Activated CD4-positive, CD25-positive, alpha-beta regulatory T cell treated with anti-CD3 and anti-CD28 coated beads, Interleukin-2, amount 50 U/mL, for 16 hours (primary cell): ENCODE measurements at regions not wholly inside any gene's neighbourhood (a gene's known extent, or its start where the extent isn't known, plus 50 kb on each side); places are given as distances from the start of the nearest gene placed in this dataset.

ENCODE experiments used
- DNase-seq: peaks from one replicate; pipeline ENCODE4 v3.0.0-alpha.2; 2020; ENCODE audit warnings: low read depth, low spot score

DNA sequence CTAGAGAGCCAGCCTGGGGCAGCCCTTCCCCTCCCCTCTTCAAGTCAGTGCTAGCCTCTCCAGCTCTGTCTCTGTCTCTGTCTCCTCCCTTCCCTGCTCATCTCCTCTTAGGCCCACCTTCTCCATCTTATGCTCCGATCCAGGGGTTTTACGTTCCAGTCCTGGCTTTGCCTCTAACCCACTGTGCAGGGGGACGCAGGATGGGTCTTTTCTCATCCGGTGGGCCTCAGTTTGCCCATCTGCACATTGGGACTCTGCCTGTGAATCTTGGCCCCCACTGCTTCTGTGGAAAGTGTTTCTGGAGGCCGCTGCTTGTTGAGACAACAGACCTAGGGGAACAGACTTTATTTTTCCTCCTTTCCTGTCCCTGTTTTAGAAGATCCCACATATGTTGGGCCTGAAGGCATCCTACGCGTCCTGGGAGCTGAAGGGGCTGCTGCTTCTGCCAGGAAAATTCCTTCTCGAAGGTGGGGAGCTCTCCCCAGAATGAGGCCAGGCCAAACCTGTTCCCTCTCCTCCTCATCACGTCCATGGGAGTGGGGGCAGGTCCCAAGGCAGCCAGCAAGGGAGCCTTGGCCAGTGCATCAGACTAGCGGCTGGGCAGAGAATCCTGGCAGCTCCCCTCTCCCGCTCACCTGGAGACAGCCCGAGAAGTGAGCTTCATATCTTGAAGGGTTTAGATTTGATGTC lies 99.5 kb upstream of the CSF3R start:
- DNase-seq, result no peak

DNA sequence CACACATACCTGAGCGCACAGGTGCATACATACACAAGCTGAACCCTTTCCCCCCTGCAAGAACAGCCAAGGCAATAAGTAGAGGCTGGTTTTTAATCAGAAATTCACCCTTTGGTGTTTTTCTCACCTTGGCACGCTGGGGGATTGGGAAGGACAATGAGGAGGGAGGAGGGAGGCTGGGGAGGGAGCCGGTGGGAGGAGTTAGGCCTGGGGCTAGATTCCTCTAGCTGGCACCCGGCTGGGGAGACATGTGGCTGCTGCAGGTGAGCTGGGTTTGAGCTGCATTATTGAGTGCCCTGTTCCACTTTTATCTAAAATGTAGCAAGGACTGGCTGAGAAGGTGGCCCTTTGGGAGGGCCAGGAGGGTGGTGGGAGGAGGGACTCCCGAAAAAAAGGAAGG lies 97.8 kb upstream of the CSF3R start:
- DNase-seq, result no peak

GRCh38 chr1:36579039-36579438 lies 96.3 kb upstream of the CSF3R start:
- DNase-seq, result no peak

DNA sequence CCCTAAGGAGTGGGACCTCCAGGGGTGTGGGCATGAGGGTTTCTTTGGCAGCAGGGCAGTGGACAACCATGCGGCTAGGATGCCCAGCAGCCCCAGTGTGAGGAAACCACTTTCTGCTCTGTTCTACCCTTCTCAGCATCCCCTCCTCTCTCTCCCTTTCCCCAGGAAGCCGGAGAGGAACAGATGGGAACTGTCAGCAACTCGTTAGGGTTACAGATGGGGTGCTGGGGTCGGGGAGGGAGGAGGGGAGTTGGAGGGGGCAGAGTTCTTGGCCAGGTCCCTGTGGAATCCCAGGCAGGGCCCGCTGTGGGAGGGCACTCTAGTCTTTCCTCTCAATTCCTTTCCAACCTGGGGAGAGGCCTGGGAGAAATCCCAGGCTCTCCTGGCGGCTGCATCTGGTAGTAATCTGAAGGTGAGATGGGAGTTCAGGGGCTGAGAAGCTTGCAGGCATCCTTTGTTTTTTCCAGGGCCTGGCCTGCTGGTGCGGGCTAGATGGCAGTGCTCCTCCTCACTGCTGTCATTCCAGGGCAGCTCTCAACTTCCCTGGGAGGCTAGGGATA lies 93.9 kb upstream of the CSF3R start:
- no peak for DNase-seq

- DNase-seq, result peak; percentile 26
These were observed 93.4 kb upstream of the CSF3R start for GRCh38 chr1:36576118-36576517.

DNA sequence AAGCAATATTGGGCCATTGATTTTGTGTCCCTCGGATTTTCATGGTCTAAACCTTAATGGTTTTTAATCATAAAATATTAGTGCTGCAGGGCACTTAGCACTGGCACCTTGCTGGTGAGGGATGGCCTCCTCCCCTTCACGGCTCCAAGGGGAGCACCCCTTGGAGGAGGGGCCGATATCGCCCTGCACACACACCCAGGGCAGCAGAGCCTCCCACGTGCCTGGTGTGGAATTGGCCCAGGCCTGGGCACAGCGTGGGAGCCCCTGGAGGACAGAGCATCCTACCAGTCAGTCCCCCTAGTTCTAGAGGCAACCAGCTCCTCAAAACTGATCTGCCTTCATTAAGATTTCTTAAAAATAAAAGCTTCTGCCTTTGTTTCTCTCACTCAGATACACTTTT lies 90.7 kb upstream of the CSF3R start:
- no peak for DNase-seq

DNA sequence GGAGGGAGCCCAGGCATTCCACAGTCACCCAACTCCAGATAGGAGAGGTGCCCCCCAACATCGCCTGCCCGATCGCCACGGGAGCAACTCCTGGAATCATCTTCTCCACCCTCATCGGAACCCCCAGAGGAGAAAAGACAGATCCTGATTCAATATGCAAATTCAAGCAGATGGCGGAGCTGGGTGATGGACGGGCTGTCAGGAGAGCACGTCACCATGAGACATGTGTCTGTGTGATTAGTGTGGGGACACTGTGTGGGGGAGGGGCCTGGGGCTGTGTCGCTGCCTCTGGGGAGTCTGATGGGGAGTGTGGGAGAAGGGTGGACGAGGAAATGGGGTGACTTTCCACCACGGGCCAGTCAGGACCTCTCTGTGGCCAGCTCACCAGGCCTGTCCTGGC lies 90.2 kb upstream of the CSF3R start:
- DNase-seq, result no peak

DNA sequence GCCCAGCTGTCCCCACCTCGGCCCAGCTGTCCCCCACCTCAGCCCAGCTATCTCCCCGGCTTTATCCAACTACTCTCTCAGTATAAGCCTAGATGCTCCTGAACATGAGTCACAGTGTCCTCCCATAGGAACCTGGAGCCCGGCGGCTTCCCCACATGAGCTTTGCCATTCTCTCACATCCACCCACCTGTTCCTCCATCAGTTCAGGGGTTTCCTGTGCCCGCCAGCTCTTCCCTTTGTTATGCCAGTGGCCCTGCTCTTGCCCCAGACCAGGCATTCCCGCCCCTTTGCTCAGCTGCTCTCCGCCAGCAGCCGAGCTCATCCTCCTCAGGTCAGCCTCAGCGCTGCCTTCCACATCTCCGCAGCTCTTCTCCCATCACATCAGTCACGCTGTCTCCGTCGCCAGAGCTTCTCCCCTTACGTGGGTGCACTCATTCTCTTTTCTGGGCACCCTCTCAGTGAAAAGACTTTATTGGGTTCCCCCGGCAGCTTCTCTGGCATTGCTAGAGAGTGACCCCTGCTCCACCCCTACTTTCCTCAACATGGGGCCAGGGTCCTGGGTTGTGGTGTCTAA lies 89.5 kb upstream of the CSF3R start:
- no peak for DNase-seq

- DNase-seq, result no peak
These were observed 88.4 kb upstream of the CSF3R start for GRCh38 chr1:36571106-36571505.

DNA sequence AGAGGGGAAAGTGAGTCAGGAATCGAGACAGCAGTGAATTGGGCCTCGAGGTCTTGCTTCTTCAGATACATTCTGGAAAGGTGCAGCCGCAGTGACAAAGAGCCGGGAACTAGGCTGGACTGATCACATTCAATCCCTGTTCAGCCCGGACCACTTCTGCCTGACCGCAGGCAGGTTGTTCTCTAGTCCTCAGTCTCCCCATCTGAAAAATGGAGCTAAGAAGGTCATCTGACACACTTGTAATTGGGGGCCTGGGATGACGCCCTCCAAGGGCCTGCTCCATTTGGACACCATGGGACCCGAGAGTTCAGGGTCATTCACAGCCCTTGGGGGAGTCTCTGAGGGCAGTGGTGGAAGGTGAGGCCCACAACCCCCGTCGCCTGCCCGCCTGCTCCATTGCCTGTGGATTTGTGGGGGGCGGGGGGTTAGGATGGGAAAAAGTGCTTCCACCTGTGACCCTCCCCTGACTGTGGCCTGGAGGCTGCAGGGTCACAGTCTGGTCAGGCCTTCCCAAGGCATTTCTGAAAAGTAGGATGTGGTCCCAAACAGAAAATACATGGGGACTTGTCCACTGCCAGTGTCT lies 87.9 kb upstream of the CSF3R start:
- DNase-seq, result no peak

GRCh38 chr1:36570006-36570405 lies 87.3 kb upstream of the CSF3R start:
- DNase-seq, result no peak

DNA sequence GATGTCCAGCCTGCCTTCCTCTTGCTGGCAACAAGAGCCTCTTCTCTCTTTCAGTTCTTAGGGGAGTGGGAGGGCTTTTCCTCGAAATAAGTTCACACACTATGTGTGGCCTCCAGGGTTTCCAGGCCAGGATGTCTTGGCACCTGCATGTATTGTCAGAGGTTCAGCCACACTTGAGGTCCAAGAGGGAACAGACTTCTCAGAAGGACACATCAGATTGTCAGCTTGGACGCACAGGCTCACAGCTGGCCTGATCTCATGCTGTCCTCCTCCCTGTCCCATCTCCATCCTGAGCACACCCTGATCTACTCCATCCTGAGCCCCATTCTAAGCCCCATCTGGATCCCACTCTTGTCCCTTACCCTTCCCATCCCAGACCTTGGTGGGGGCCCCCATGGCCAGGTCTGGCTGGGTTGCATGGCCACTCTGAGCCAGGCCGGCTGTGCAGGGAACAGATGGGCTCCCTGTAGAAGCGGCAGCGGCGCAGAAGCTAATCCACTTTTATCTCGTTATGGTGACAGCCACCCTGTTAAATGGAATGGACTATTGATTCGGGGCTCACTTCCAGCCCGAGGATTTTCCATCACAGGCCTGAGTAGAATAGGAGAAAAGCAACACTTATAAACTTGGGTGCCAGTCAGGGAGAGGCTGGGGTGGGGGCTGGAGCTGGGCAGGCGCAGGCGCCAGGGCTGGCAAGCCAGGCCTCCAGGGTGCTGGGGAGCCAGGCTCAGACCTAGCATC lies 85.1 kb upstream of the CSF3R start:
- DNase-seq, result no peak

DNA sequence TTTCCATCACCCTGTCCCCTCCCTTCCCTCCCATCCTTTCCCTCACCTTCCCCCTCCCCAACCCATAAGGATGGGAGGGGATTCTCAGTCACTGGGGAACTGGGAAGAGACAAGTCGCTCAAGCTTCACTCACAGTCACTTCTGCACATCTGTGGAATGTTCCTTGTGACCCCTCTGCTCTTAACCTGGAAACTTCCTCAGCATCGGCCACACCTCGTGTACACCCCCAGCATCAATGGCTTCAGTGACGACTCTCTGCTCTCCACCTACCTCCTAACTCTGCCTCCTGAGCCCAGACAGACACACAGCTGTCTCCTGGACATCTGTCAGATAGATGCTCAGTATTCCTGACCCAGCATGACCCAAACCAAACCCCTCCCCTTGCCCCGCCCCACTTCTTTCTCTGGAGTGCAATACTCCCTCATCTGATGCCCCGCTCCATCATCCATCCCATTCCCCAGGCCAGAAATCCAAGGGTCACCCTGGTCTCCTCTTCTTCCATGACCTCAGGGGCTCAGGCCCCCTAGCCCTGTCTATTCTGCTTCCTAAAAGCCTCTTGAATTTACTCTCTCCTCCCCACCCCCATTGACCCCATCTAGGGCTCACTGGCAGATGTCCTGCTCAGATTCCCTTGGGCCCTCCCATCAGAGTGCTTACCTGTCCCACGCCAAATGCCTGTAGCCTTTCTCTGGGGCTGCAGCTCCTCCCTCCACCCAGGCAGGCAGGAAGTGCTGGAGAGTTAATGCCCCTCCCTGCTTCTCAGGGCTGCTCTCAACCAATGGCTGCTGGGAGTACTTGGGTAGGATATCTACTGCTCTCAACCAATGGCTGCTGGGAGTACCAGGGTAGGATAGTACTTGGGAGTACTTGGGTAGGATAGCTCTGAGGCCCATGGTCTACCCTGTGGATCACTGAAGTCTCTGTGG lies 83.1 kb upstream of the CSF3R start:
- DNase-seq, result no peak

GRCh38 chr1:36562181-36562685 lies 79.5 kb upstream of the CSF3R start:
- DNase-seq, result no peak

- DNase-seq, result no peak
These were observed 78.6 kb upstream of the CSF3R start for GRCh38 chr1:36561361-36561724.

DNA sequence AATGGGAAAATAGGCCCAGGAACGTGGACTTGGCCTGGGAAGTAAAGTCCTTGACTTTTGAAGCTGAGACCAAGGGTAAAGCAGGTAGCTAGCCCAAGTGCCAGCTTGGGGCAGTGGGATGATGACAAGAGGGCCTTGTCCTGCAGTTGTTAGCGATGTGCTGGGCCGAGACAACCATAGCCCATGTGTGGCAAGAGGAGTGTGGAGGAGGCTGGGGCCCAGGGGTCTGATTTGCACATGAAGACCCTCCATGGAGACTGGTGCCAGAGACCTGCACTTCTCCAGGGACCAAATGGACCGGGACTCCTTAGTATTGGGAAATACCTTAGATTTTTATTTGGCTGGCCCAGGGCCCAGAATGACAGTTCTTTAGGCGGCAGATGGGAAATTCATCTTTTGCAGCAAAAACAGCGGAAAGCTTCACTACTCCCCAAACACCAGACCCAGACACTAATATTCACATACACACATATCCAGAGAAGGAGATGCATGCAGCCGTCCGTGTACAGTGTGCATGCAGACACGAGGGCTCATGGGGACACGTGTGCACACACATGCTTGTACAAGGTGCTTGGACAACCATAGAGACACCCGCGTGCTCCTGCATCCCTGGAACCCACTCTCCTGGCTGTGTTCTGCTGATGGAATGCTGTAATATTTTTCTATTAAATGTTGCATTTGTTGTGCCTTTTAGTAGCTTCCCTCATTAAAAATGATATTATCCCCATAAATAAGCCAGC lies 78.1 kb upstream of the CSF3R start:
- no peak for DNase-seq

DNA sequence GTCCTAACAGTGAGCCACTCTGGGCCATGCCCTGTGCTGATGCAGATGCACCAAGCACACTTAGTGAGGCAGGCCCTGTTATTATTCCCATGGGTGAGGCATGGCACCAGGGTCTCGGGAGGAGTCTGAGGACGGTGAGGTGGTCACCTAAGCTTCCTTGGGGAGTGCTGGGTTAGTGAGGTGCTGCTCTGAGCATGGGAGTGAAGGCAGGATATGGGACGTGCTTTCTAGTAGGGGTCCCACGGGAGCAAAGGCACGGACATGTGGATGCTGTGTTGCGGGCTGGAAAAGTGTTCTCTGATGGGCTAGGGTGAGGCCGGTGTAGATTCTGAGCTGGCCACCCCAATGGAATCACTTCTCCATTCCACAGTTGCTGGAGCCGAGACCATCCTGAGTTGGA lies 77.5 kb upstream of the CSF3R start:
- DNase-seq, result no peak

- no peak for DNase-seq
These were observed 76.3 kb upstream of the CSF3R start for GRCh38 chr1:36559061-36559460.

GRCh38 chr1:36557041-36558000 lies 74.6 kb upstream of the CSF3R start:
- no peak for DNase-seq
